HG03565 (cell line): ENCODE measurements at regions not wholly inside any gene's neighbourhood (a gene's known extent, or its start where the extent isn't known, plus 50 kb on each side); places are given as distances from the start of the nearest gene placed in this dataset.

ENCODE experiments used
- ATAC-seq: cut with Tn5 transposase; IDR thresholded peaks from one replicate; pipeline ENCODE4 v1.9.1; 2021; ENCODE audit warnings: mild to moderate bottlenecking, moderate library complexity; ENCODE audit not compliant: unreplicated experiment

- no peak for ATAC-seq
Measured at GRCh38 chr4:30281986-30282385, 438.2 kb upstream of the PCDH7 start.

- ATAC-seq, result no peak
Measured at GRCh38 chr4:30283336-30283735, 436.8 kb upstream of the PCDH7 start.

DNA sequence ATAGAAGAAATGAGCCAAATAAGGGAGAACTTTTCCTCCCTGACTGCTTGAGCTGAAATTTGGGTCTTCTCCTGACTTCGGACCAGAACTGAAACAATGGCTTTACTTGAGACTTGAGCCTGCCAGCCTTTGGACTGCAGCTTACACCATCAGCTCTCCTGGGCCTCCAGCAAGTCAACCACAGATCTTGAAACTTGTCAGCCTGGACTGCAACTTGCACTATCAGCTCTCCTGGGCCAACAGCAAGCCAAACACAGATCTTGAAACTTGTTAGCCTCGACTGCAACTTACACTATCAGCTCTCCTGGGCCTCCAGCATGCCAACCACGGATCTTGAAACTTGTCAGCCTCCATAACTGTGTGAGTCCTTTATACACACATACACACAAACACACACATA is 425.9 kb upstream of the PCDH7 start:
- ATAC-seq, result no peak

DNA sequence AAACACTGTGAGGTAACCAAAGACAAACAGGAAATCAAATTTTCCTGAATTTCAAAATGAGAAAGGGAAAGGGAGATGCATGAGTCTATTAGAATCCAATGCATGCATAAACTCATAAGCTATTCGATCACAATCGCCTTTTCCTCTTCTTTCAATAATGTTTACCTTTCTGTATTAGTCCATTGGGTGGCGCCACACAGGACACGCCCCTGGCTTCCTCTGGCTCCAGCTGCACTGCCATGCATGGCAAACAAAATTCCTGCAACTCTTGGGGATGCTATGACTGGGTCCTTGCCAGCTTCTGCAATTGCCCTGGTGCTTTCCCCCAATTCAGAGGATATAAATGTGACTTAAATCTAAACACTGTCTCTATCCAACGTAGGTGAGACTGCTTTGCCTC is 424.5 kb upstream of the PCDH7 start:
- no peak for ATAC-seq

DNA sequence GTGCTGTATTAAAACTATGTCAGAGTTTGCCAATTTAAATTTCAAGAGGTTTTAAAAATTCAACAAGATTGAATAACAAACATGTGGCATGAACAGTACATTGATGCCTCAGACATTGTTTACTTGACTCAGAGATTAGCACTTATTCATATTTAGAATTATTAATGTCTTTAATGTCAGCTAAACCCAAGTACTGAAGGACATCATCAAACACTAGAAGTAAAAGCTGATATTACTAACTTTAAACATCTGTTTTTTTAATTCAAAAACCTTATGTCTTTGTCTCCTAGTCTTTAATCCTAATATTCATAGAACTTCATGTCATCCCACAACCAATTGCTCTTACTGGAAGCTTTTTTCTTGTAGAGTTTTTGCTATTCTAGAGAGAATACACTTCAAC is 406.2 kb upstream of the PCDH7 start:
- ATAC-seq, result no peak

GRCh38 chr4:30330894-30331652 is 389.1 kb upstream of the PCDH7 start:
- no peak for ATAC-seq

DNA sequence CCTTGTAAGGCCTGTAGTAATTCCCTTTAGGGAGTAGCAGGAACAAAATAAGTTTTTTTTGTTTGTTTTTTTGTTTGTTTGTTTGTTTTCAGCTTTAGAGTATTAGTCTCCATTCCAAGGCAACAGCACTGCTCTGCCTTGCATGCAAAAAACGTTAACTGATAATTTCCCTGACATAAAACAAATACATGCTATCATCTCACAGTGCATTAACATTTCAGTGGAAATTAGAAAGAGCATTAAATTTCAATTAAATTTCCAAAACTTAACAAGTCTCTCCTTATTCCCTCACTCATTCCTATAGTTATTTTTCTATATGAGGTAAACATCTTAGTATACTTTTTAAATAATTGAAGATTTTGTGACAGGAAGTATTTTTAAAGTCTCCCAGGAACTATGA is 378.4 kb upstream of the PCDH7 start:
- no peak for ATAC-seq

DNA sequence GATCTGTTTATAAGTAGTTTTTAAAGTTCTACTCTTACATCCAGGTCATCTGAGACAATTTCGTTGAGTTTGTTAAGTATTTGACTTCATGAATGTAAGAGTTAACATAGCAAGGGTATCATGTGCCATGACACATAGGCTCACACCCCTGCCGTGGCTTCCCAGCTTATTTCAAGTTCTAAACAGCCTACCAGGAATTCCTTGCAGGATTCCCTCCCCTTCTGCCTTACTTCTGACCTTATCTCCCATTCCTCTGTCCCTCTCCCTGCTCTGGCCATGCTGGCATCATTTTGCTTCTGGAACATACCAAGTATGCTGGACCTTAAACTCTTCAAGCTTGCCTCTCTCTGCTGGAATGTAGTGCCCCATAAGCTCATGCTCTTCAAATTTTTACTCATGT is 369.9 kb upstream of the PCDH7 start:
- ATAC-seq, result no peak

- no peak for ATAC-seq
Measured at GRCh38 chr4:30354605-30355004, 365.6 kb upstream of the PCDH7 start.

DNA sequence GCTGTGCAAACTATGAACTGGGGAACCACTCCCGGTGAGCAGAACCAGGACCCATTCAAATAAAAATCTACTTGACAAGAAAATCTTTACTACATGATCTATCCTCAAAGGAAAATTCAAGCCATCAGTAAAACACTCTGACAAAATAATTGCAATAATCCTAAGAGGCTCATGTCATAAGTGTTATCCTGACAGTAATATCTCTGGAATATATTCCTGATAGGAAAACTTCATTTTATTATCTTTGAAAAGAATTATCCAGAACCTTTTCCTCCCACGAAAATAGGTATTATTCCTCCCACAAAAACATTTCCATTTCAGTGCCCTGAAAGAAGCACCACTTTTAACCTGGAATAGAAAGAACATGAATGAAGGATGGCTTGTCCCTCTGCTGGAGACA is 357.7 kb upstream of the PCDH7 start:
- ATAC-seq, result no peak

DNA sequence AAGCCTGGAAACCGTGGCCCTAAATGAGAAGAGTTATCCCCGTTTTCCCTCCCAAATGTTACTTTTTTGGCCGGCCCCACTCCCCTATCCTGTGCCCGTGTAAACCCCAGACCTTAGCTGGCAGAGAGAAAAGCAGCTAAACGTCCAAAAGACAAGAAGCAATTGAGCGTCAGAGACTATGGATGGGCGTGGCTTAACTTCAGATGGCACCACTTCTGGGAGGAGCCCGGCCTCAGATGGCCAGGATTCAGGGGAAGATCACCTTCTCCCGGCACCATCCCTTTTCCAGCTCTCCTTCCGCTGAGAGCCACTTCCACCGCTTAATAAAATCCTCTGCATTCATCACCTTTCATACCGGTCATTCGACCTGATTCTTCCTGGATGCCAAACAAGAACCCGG is 350.1 kb upstream of the PCDH7 start:
- no peak for ATAC-seq

- peak; percentile 96 for ATAC-seq
Measured at GRCh38 chr4:30380404-30380998, 339.7 kb upstream of the PCDH7 start.

- ATAC-seq, result no peak
Measured at GRCh38 chr4:30385650-30386049, 334.5 kb upstream of the PCDH7 start.

DNA sequence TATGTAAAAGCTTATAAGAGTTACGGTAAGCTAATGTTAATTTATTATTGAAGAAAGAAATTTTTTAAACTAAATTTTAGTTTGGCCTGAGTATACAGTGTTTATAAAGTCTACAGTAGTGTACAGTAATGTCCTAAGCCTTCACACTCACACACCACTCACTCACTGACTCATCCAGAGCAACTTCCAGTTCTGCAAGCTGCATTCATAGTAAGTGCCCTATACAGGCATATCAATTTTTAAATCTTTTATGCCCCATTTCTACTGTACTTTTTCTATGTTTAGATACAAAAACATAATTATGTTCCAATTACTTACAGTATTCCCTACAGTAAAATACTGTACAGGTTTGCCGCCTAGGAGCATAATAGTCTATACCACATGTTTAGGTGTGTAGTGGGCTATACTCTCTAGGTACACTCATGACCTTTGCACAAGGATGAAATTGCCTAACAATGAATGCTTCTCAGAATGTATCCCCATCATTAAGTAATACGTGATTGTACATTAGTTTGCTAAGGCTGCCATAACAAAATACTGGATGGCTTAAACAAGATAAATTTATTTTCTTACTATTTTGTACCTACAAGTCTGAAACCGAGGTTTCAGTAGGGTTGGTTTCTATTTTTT is 333.8 kb upstream of the PCDH7 start:
- ATAC-seq, result no peak

GRCh38 chr4:30395902-30396301 is 324.3 kb upstream of the PCDH7 start:
- no peak for ATAC-seq

DNA sequence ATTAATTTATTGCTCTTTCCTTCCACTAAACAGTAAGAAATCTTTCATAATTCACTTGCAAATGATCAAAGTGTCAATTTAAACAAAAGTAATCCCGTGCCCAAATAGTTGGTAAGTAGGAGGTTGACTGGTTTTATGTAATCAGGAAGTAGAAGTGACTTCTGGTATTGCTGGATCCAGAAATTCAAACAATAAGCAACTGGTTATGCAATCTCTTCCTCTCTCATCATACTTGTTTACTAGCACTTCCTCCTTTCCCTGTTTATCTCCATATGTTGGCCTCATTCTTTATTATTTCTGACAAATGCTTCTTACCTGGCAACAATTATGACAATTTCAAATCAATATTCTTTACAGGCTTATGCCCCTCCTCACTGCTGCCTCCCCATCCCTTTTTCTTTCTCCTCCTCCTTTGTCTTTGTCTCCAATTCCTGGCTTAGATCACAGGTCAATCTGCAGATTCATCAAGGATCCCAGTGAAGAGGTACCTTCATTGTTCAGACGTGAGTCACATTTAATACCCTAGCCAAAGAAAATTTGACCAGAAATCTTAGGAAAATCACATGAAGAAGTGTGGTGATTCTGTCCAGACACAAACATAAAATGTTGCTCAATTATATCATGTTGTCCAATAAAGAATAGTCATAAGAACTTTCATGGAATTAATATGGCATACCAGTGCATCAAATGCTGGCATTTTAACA is 323.2 kb upstream of the PCDH7 start:
- no peak for ATAC-seq

DNA sequence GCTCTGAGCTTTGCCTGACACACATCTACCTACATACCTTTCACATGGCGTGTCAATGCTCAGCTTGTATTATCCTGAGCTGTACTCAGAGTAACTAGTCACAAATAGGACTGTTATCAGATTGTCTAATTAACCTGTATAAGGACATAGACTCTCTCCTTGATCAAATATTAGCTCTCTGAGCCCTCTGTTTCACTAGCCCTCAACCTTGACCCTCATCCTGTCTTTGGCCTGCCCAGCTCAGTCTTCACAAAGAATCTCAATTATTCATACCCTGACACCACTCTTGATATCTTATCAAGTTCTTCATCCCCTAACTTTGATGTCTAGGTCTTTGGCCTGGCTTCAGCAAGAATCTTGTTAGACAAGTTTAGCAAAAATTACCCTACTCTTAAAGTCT is 320.7 kb upstream of the PCDH7 start:
- ATAC-seq, result no peak

DNA sequence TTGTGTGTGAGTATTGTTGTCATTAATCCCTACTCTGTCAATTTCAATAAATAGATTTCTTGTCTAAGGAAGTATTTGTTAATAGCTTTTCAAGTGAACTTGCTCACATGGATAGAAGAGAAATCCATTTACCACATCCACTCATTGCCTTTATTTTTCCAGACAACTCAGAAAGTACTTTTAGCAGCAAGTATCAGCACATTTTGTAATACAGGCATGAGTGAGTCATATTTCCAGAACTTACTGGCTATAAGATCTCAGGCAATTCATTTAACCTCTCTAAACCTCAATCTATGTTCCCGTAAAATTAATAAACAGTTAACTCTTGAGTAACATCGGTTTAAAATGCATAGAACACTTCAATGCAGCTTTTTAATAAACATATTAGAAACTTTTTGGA is 317.9 kb upstream of the PCDH7 start:
- ATAC-seq, result no peak

DNA sequence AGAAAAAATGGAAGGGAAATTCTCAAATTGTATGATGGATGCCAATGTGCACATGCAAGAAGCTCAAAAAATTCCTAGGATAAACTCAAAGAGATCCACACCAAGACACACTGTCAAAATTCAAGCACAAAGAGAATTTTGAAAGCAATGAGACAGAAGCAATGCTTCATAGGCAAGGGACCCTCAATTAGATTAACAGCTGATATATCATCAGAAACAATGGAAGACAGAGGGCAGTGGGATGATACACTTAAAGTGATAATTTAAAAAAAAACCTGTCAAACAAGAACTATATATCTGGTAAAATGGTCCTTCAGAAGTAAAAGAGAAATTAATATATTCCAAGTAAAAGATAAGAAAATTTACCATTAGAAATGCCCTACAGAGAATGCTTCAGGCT is 306.3 kb upstream of the PCDH7 start:
- no peak for ATAC-seq

- no peak for ATAC-seq
Measured at GRCh38 chr4:30416547-30416946, 303.6 kb upstream of the PCDH7 start.

DNA sequence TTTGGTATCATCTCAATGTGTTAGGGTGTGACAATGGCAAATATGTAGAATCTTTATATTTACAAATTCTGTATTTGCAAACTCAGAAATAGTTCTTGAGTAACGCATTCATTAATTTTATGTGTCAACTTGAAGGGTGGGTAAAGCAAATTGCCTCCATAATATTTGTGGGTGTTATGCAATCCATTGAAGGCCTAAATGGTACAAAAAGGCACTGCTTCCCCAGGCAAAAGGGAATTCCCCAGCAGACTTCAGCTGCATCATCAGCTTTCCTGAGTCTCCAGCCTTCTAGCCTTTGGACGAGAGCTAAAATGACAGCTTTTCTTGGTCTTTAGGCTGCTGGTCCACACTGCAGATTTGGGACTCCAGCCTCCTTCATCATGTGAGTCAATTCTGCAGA is 292.2 kb upstream of the PCDH7 start:
- no peak for ATAC-seq
